ENCODE measurements at regions not wholly inside any gene's neighbourhood (a gene's known extent, or its start where the extent isn't known, plus 50 kb on each side); places are given as distances from the start of the nearest gene placed in this dataset.
"Not testable (repeated sequence)": the region's sequence is repeated elsewhere in the genome, so short reads cannot be mapped to it uniquely, and the experiment has no call there.

DNA sequence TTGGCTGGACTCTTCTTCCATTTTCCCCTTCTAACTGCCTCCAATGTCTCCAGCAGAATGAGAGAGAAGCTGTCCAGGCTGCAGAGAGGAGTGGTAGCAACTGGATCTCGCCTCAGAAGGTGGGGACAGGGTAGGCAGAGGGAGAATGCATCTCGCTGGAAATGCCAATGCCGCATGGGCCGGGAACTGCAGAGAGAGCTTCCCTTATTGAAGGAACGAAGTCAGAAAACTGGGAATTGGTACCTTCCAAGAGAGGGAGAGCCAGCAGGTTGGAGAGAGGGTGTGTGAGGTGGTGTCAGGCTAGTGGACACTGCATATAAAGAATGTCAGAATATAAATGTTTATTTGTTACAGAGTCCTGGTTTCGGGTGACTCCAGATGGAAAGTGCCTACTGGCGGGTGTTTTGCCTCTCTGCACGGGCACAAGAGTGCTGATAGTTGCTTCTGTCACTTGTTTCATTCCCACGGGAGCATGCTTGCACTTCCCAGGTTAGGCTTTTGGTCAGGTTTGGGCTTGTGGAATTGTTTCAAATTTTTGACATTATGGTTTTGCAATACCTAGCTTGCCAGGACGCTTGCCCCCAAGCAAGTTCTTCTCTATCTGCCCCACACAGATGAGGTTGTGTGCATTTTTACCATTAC, 156.8 kb upstream of the STS start:
- DNase-seq = no peak

- no peak for DNase-seq
These were observed 157.7 kb upstream of the STS start for GRCh38 chrX:6989858-6990257.

DNA sequence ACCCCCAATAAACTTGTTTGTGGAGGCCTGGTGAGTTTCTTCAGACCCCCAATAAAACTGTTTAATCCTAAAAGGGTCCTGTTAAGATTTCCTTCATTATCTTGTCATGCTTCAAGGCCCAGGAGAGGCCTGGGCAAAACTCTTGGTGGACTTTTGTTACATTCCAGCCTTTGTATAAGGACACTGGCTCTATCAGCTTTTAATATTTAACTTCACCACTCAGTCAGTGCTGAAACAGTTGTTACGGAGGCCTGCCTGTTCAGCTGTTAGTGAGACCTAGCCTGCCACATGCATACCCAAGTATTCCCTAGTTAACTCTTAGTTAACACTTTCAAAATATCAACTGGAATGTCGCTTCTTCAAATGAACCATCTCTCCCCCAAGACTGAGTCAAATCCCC, 158.8 kb upstream of the STS start:
- not testable (repeated sequence) for DNase-seq

DNA sequence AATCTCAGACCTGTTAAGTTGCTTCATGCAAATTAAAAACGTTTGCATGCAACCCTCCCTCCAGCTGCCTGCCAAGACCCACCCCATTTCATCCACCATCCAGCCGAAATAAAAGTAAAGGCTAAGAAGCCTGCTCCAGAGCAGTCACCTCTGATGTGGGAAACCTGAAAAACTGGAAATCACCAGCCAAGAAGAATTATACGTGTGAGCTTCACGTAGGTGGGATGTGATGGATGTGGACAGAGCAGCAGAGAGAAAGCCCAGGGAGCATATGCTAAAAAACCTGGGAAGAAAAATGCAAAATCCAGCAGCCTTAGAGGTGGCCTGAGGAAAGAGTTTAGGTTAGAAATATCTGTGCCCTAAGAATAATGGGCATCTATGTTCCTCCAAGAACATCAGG, 160.6 kb upstream of the STS start:
- no peak for DNase-seq

DNA sequence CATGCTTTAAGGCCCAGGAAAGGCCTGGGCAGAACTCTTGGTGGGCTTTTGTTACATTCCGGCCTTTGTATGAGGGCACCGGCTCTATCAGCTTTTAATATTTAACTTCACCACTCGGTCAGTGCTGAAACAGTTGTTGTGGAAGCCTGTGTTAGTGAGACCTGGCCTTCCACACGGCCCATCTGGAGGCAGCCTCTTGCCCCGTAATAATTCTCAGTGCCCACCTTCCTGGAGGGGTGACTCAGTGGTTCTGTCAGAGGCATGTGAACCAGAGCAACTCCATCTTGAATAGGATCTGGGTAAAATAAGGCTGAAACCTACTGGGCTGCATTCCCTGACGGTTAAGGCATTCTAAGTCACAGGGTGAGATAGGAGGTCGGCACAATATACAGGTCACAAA, 162.0 kb upstream of the STS start:
- no peak for DNase-seq

GRCh38 chrX:6983207-6983955, 164.1 kb upstream of the STS start:
- no peak for DNase-seq

DNA sequence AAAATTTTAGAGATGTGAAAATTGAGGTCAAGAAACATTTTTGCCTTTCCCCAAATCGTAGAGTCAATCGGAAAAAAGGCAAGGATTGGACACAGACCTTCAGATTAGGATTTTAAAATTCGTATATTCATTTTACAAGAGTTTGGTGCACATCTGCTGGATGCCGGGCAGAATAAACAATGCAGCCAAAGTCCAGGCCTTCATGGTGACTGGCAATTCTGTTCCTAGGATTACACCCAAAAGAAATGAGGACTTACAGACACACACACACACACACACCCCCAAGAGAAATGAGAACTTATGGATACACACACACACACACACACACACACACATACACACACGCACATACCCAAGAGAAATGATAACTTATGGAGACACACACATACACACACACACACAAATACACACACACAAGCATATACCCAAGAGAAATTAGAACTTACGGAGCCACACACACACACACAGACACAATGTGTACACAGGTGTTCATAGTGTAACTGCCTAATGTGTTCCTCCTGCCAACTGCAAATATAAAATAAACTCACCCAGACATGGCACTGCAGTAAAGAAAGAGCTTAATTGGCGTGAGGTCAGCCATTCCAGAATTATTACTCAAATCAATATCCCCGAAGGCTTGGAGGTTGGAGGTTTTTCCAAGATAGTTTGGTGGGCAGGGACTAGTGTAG, 165.7 kb upstream of the STS start:
- no peak for DNase-seq

- peak; percentile 71 for DNase-seq
These were observed 166.5 kb upstream of the STS start for GRCh38 chrX:6980981-6981380.

GRCh38 chrX:6968231-6968630, 179.3 kb upstream of the STS start:
- peak; percentile 64 for DNase-seq

GRCh38 chrX:6965729-6966128, 181.8 kb upstream of the STS start:
- DNase-seq = no peak

- no peak for DNase-seq
These were observed 185.5 kb upstream of the STS start for GRCh38 chrX:6962006-6962355.

GRCh38 chrX:6961286-6962005, 186.1 kb upstream of the STS start:
- no peak for DNase-seq

DNA sequence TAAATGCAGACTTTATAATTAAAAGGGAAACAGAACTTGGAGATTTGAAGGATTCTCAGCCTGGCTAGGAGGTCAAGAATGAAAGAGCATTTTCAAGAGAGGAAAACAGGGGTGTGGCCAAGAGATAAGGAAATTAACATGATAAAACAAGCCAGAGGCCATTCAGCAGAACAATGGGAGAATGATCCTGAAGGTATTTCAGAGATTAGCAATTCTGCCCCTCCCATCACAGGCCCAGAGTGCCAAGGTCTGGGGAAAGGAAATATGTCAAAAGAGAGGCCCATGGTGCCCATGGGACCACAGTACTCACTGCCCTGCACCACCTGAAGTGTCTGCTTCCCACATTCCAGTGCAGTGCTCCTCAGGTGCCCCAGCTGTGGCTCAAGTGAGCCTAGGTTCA, 188.5 kb upstream of the STS start:
- DNase-seq = no peak

DNA sequence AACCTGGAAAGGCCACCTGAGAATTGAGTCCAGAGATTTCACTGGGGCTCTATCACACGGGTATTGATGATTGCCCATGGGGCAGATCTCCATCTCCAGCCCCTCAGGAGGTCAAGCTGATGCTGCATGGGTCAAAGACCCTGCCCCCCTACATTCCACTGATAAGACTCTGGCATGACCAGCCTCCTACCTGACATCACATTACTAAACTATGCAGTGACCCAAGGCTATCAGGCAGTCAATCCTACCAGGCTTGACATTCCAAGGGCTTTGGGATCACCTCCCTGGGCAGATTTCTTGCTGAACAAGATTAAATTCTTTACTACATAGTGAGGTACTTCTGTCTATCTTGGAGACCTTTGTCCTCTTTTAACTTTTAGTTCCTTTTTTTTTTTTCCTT, 192.7 kb upstream of the STS start:
- DNase-seq = no peak

GRCh38 chrX:6946168-6946567, 201.3 kb upstream of the STS start:
- DNase-seq = no peak

GRCh38 chrX:6941041-6941440, 206.5 kb upstream of the STS start:
- DNase-seq = no peak

- DNase-seq = not testable (repeated sequence)
These were observed 214.6 kb upstream of the STS start for GRCh38 chrX:6932942-6933341.

GRCh38 chrX:6930307-6930849, 217.1 kb upstream of the STS start:
- DNase-seq = no peak

DNA sequence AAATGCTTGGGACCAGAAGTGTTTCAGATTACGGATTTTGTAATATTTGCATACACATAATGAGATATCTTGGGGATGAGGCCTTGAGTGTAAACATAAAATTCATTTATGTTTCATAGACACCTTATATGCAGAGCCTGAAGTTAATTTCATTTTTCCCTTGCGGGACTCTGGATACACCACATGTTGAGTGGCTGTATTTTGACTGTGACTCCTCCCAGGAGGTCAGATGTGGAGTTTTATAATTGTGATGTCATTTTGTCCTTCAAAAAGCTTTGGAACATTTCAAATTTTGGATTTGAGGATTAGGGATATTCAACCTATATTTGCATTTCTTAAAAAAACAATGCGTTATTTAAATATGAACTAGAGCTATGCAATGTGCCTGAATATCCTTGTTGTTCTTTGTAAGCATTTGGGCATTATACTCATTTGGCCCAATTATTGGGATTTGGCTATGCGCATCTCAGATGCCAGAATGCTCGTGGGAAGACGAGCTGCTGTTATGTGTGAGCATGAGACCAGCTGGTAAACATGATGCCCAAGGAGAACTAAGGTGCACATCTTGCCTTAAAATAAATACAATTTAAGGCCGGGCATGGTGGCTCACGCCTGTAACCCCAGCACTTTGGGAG, 223.0 kb upstream of the STS start:
- no peak for DNase-seq

DNA sequence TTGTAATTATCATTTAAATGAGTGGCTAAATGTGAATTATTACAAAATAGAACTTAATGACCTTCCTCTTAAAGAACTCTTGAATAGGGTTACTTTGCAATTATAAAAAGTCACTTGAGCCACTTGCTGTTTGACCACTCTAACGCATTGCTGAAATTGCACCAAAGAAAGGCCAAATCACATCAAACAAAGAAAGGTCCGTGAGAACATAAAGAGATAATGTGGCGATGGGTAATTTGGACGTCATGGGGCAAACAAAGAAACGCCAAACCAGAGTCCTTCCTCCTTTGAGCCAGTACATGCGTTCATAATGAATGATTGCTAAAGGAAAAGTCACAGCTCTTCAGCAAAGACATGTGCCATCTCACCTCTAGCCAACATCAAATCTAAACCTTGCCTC, 229.8 kb upstream of the STS start:
- DNase-seq = no peak

- DNase-seq = no peak
These were observed 237.3 kb upstream of the STS start for GRCh38 chrX:6910218-6910617.

- no peak for DNase-seq
These were observed 238.1 kb upstream of the STS start for GRCh38 chrX:6909396-6909795.

DNA sequence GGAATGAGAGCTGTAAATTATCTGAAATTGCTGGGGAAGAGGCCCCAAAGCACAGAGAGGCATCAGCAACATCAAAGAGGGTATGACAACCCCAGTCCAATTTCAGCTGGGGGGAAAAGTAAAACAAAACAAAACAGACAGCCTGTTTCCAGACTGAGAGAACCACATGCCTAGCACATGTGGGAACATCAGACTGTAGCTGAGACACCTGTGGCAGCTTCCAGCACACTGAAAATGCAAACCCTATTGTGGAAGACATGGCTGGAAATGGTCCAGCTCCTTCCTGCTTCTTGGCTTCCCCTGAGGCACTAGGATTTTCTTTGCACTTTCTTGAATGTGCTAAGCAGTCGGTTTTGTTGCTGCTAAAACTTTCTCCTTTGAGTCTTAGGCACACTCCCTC, 240.9 kb upstream of the STS start:
- DNase-seq = no peak

Measured in fibroblast of upper back skin (primary cell).